H1 (cell line): ENCODE measurements at regions not wholly inside any gene's neighbourhood (a gene's known extent, or its start where the extent isn't known, plus 50 kb on each side); places are given as distances from the start of the nearest gene placed in this dataset.

Experiments used
- CTCF ChIA-PET: fragments of 300-600 bp; sonication (Branson Sonifier 250); formaldehyde crosslinking; loops from one replicate; lab custom pipeline; 2021; ENCODE audit not compliant: partially characterized antibody; lab: Charles Lee
- POLR2A ChIA-PET: fragments of 300-600 bp; sonication (Branson Sonifier 250); formaldehyde crosslinking; loops from one replicate; lab custom pipeline; 2021; ENCODE audit warnings: inconsistent platforms; ENCODE audit not compliant: partially characterized antibody; lab: Charles Lee
- DNase-seq, 2 experiments: peaks; one replicate each; pipeline versions ENCODE4 v3.0.0 to v3.0.0-alpha.2; 2010 to 2022; ENCODE audit warnings: low spot score in 2 of 2, low read depth in 1 of 2, mixed read lengths in 1 of 2
- FAIRE-seq: peaks from 2 replicates; lab custom pipeline; 2011; peaks lifted over from hg19 to GRCh38; lab: Jason Lieb, UNC
- H2AFZ ChIP-seq: 2 replicates; pipeline ENCODE4 v1.8.1; 2012; ENCODE audit warnings: low read length, inconsistent platforms
- H2AK5ac ChIP-seq: 2 replicates; pipeline ENCODE4 v1.6.1; 2013; ENCODE audit warnings: low read depth, low read length
- H2BK120ac ChIP-seq: replicated peaks from 2 replicates; pipeline ENCODE3; 2013; ENCODE audit warnings: low read depth, low read length, inconsistent platforms
- H2BK12ac ChIP-seq: 2 replicates; pipeline ENCODE4 v1.6.1; 2013; ENCODE audit warnings: low read depth, low read length
- H2BK15ac ChIP-seq: 2 replicates; pipeline ENCODE4 v1.6.1; 2013; ENCODE audit warnings: low read length
- H2BK20ac ChIP-seq: 2 replicates; pipeline ENCODE4 v1.6.1; 2013; ENCODE audit warnings: low read length
- H2BK5ac ChIP-seq: 2 replicates; pipeline ENCODE4 v1.6.1; 2013; ENCODE audit warnings: low read depth, low read length
- H3K14ac ChIP-seq: 2 replicates; pipeline ENCODE4 v1.6.1; 2013; ENCODE audit warnings: inconsistent platforms; ENCODE audit not compliant: insufficient read length
- H3K18ac ChIP-seq: 2 replicates; pipeline ENCODE4 v1.6.1; 2013; ENCODE audit warnings: low read length; ENCODE audit errors: extremely low read depth
- H3K23ac ChIP-seq: 2 replicates; pipeline ENCODE4 v1.6.1; 2013; ENCODE audit warnings: inconsistent platforms; ENCODE audit not compliant: insufficient read length
- H3K23me2 ChIP-seq: 2 replicates; pipeline ENCODE4 v1.6.1; 2013; ENCODE audit warnings: low read depth, low read length
- H3K27ac ChIP-seq: 2 replicates; pipeline ENCODE4 v1.6.1; 2011; ENCODE audit warnings: low read depth, low read length, inconsistent platforms
- H3K27me3 ChIP-seq, 4 experiments: replicated peaks in 1 of 4; 1 replicate in 1 of 4; 2 replicates in 3 of 4; pipeline versions ENCODE4 v1.6.1 to v1.8.1; 2011 to 2013; ENCODE audit warnings: low read length in 3 of 4, mild to moderate bottlenecking in 3 of 4, inconsistent platforms in 2 of 4, mixed read lengths in 2 of 4, moderate library complexity in 1 of 4; ENCODE audit not compliant: control insufficient read depth in 3 of 4, insufficient read depth in 3 of 4; ENCODE audit errors: extremely low read depth in 1 of 4
- H3K36me3 ChIP-seq, 4 experiments: 2 replicates each; pipeline versions ENCODE4 v1.6.1 to v1.8.1; 2011 to 2013; ENCODE audit warnings: mild to moderate bottlenecking in 4 of 4, low read length in 3 of 4, moderate library complexity in 2 of 4, control low read depth in 1 of 4, inconsistent platforms in 1 of 4; ENCODE audit not compliant: insufficient read depth in 4 of 4, control insufficient read depth in 2 of 4
- H3K4ac ChIP-seq: replicated peaks from 2 replicates; pipeline ENCODE3; 2013; ENCODE audit warnings: low read length, low read depth, mixed read lengths, inconsistent platforms; ENCODE audit not compliant: insufficient read length
- H3K4me1 ChIP-seq, 4 experiments: replicated peaks in 1 of 4; 1 replicate in 1 of 4; 2 replicates in 3 of 4; pipeline versions ENCODE4 v1.6.1 to v1.8.1; 2011 to 2013; ENCODE audit warnings: low read length in 3 of 4, inconsistent platforms in 2 of 4, mixed read lengths in 1 of 4; ENCODE audit not compliant: insufficient read depth in 4 of 4, control insufficient read depth in 3 of 4
- H3K4me2 ChIP-seq, 2 experiments: 2 replicates each; pipeline versions ENCODE4 v1.6.1 to v1.8.1; 2011 to 2013; ENCODE audit warnings: low read depth in 2 of 2, low read length in 2 of 2, control low read depth in 1 of 2, inconsistent platforms in 1 of 2, mild to moderate bottlenecking in 1 of 2; ENCODE audit not compliant: insufficient read depth in 1 of 2
- H3K4me3 ChIP-seq, 4 experiments: fragments of 200-600, 300-600 bp in 1 of 4; sonication (generic), shearing (Covaris generic), sonication (Bioruptor Twin) in 1 of 4; 2 replicates each; pipeline versions ENCODE4 v1.5.1 to v1.8.1; 2011 to 2016; ENCODE audit warnings: low read length in 4 of 4, low read depth in 3 of 4, control low read depth in 2 of 4, inconsistent platforms in 2 of 4, mild to moderate bottlenecking in 2 of 4, mixed read lengths in 1 of 4, moderate library complexity in 1 of 4; ENCODE audit not compliant: insufficient read depth in 2 of 4; ENCODE audit errors: extremely low read depth in 1 of 4
- H3K56ac ChIP-seq: replicated peaks from 2 replicates; pipeline ENCODE3; 2013; ENCODE audit warnings: low read depth, mild to moderate bottlenecking, mixed read lengths, low read length, inconsistent platforms; ENCODE audit not compliant: insufficient read length
- H3K79me1 ChIP-seq: 2 replicates; pipeline ENCODE4 v1.6.1; 2013; ENCODE audit warnings: low read depth, low read length, control low read depth
- H3K79me2 ChIP-seq, 2 experiments: 2 replicates each; pipeline versions ENCODE4 v1.6.1 to v1.8.1; 2012 to 2013; ENCODE audit warnings: low read length in 2 of 2, mild to moderate bottlenecking in 2 of 2, inconsistent platforms in 1 of 2; ENCODE audit not compliant: insufficient read depth in 2 of 2, control insufficient read depth in 1 of 2
- H3K9ac ChIP-seq, 4 experiments: replicated peaks in 1 of 4; 1 replicate in 1 of 4; 2 replicates in 3 of 4; pipeline versions ENCODE4 v1.6.1 to v1.8.1; 2011 to 2013; ENCODE audit warnings: low read depth in 3 of 4, low read length in 3 of 4, control low read depth in 2 of 4, mild to moderate bottlenecking in 2 of 4, moderate library complexity in 2 of 4, inconsistent platforms in 1 of 4; ENCODE audit errors: extremely low read depth in 1 of 4
- H3K9me3 ChIP-seq, 2 experiments: 2 replicates each; pipeline versions ENCODE4 v1.6.1 to v1.8.1; 2012 to 2013; ENCODE audit warnings: mild to moderate bottlenecking in 2 of 2, moderate library complexity in 2 of 2, control low read depth in 1 of 2, inconsistent platforms in 1 of 2, low read depth in 1 of 2, low read length in 1 of 2, mixed read lengths in 1 of 2; ENCODE audit not compliant: insufficient read depth in 2 of 2
- H4K20me1 ChIP-seq, 2 experiments: replicated peaks in 1 of 2; 2 replicates each; pipeline versions ENCODE3 to v1.8.1; 2011 to 2013; ENCODE audit warnings: inconsistent platforms in 2 of 2, low read length in 2 of 2, mild to moderate bottlenecking in 1 of 2; ENCODE audit not compliant: insufficient read depth in 2 of 2, control insufficient read depth in 1 of 2
- H4K5ac ChIP-seq: 2 replicates; pipeline ENCODE4 v1.6.1; 2013; ENCODE audit warnings: low read length, low read depth, mixed read lengths, inconsistent platforms; ENCODE audit not compliant: insufficient read length
- H4K8ac ChIP-seq: 2 replicates; pipeline ENCODE4 v1.8.0; 2013; ENCODE audit warnings: mild to moderate bottlenecking, moderate library complexity, low read length, inconsistent platforms; ENCODE audit not compliant: insufficient read depth; ENCODE audit errors: extremely low read depth
- H4K91ac ChIP-seq: replicated peaks from 2 replicates; pipeline ENCODE3; 2013; ENCODE audit warnings: low read length, mixed read lengths, inconsistent platforms; ENCODE audit not compliant: insufficient read length
- RFX5 ChIP-seq: IDR thresholded peaks from 2 replicates; pipeline ENCODE4 v1.6.1; 2011; ENCODE audit warnings: low read depth, low read length, improper control_type of control experiment, borderline replicate concordance
- WGBS, 2 experiments: shearing (Covaris generic) in 1 of 2; methylation state at CpG; one replicate each; pipeline versions ENCODE4 v1.1.6 to v1.1.7; 2013 to 2015; ENCODE audit warnings: low lambda C conversion rate in 2 of 2, mixed read lengths in 2 of 2, inconsistent platforms in 1 of 2, low coverage in 1 of 2, missing lambda C conversion rate in 1 of 2; ENCODE audit not compliant: insufficient replicate concordance in 2 of 2, insufficient coverage in 1 of 2, insufficient read length in 1 of 2; ENCODE audit errors: extremely low coverage in 1 of 2, missing lambda C conversion rate in 1 of 2; 5-methylcytosine and 5-hydroxymethylcytosine counted together

- Histone ChIP-seq H3K23me2 (no peaks in the 10 kb centered on the region; the same call in 1 of the 2 replicates), H3K4ac (no peak overlapping the region), H2AFZ (no peak overlapping the region), H3K18ac (no peak overlapping the region), H3K27me3 (no peaks in the 10 kb centered on the region), H2BK15ac (no peak overlapping the region), H2BK5ac (no peak overlapping the region), H3K56ac (no peak overlapping the region), H3K36me3 (no peaks in the 10 kb centered on the region), H4K5ac (no peak overlapping the region), H3K4me3 (no peak overlapping the region), H3K23ac (no peak overlapping the region), H3K14ac (no peak overlapping the region), H2AK5ac (no peak overlapping the region), H2BK12ac (no peak overlapping the region), H3K4me2 (no peak overlapping the region), H4K8ac (no peak overlapping the region), H4K20me1 (no peaks in the 10 kb centered on the region), H3K79me2 (no peaks in the 10 kb centered on the region), H3K4me1 (peaks cover 2 to 20% (median 13%) of the 10 kb centered on the region in 4 experiments; a peak in 5 of 7 replicates), H3K9ac (no peak overlapping the region), H4K91ac (no peak overlapping the region), H2BK20ac (no peak overlapping the region), H3K9me3 (no peaks in the 10 kb centered on the region), H3K79me1 (no peaks in the 10 kb centered on the region), H3K27ac (no peak overlapping the region), H2BK120ac (no peak overlapping the region)
- FAIRE-seq (no peak), DNase-seq (no peak)
- TF ChIP-seq RFX5 = no peak
- 93% methylated on average over 7 of the region's 7 CpGs; no CpG with 5 or more reads in 1 of the 2 experiments for WGBS, 2 experiments
- ChIA-PET CTCF (interaction anchor here (0.6 to 1.3 kb wide), 2 partner anchors 37 to 87 kb away, joined by 3 read pairs; no protein-coding TSS in a partner anchor), POLR2A (interaction anchor here (0.7 kb wide), 1 partner anchor 590 kb away, joined by 3 read pairs; no protein-coding TSS in a partner anchor)
Observed at GRCh38 chr5:17370651-17371050, 127.4 kb upstream of the TAF11L2 start.
